Activated CD8-positive, alpha-beta memory T cell treated with anti-CD3 and anti-CD28 coated beads, Interleukin-2, amount 10 ng/mL, durations not matched to agents 7 days and 5 days (primary cell): ENCODE measurements at regions not wholly inside any gene's neighbourhood (a gene's known extent, or its start where the extent isn't known, plus 50 kb on each side); places are given as distances from the start of the nearest gene placed in this dataset.

Experiments
- ATAC-seq: fragments of 150-1000 bp; cut with Tn5 transposase; one replicate; pipeline ENCODE4 v1.10.0; 2021; ENCODE audit warnings: moderate library complexity
- CTCF ChIA-PET: fragments of 350-600 bp; sonication (Branson Sonifier 250); formaldehyde crosslinking; loops from one replicate; lab custom pipeline; 2021; ENCODE audit warnings: antibody characterized with exemption; lab: Charles Lee
- DNase-seq: peaks from one replicate; pipeline ENCODE4 v3.0.0-alpha.2; 2020
- H3K27ac Mint-ChIP-seq: one replicate; pipeline ENCODE4 v1.8.0; 2021; ENCODE audit warnings: mild to moderate bottlenecking, mixed read lengths
- H3K27me3 Mint-ChIP-seq: one replicate; pipeline ENCODE4 v1.8.0; 2021; ENCODE audit warnings: mixed read lengths
- H3K36me3 Mint-ChIP-seq: one replicate; pipeline ENCODE4 v1.8.0; 2021; ENCODE audit warnings: mild to moderate bottlenecking, mixed read lengths
- H3K4me1 Mint-ChIP-seq: one replicate; pipeline ENCODE4 v1.8.0; 2021; ENCODE audit warnings: mixed read lengths
- H3K4me3 Mint-ChIP-seq: one replicate; pipeline ENCODE4 v1.8.0; 2021; ENCODE audit warnings: mild to moderate bottlenecking, moderate library complexity, mixed read lengths
- H3K9me3 Mint-ChIP-seq: one replicate; pipeline ENCODE4 v1.8.0; 2022; ENCODE audit warnings: low read depth, mixed read lengths

DNA sequence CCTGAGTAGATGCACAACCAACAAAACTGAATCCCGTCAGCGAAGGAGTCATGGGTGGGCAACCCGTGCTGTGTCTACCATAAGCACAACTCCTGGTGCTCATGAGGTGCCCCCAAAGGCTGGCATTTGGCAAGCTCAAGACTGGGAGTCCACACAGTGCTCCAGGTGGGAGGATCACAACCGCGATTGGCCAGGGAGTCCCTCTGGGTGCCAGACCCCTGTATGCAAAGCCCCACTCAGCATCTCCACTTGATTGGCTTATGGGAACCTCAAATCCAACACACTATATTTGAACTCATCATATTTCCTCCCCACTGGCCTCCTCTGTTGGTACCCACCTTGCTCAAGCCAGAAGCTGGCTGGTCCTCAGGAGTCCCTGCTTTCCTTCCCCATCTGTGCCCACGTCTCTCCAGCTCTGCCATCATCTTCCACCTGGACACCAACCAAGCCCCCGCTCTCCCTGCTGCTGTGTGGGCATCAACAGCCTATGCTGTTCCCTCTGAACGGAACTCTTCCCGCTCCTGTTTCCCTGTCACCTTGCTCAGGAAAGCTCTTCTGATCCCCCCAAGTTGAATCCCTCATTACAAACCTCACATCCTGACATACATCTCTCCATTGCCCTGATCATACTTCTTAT, 142.3 kb upstream of the PTPN1 start:
- Mint-ChIP-seq H3K27me3 (peaks cover 39% of the 10 kb centered on the region), H3K9me3 (no peaks in the 10 kb centered on the region), H3K27ac (no peak overlapping the region), H3K36me3 (no peaks in the 10 kb centered on the region), H3K4me3 (no peak overlapping the region), H3K4me1 (peaks cover 11% of the 10 kb centered on the region)
- DNase-seq (no peak), ATAC-seq (no peak)
- CTCF ChIA-PET: interaction anchor here (1.2 kb wide), 1 partner anchor 96 kb away, joined by 4 read pairs; no protein-coding TSS in a partner anchor

GRCh38 chr20:50368386-50368785, 141.8 kb upstream of the PTPN1 start:
- ATAC-seq (no peak), DNase-seq (no peak)
- H3K9me3 Mint-ChIP-seq: no peaks in the 10 kb centered on the region
- H3K4me3 Mint-ChIP-seq: no peak overlapping the region
- CTCF ChIA-PET: interaction anchor here (1.2 kb wide), 1 partner anchor 95 kb away, joined by 4 read pairs; no protein-coding TSS in a partner anchor
- no peak overlapping the region for H3K27ac Mint-ChIP-seq
- H3K27me3 Mint-ChIP-seq: peaks cover 41% of the 10 kb centered on the region
- peaks cover 11% of the 10 kb centered on the region for H3K4me1 Mint-ChIP-seq
- no peaks in the 10 kb centered on the region for H3K36me3 Mint-ChIP-seq

DNA sequence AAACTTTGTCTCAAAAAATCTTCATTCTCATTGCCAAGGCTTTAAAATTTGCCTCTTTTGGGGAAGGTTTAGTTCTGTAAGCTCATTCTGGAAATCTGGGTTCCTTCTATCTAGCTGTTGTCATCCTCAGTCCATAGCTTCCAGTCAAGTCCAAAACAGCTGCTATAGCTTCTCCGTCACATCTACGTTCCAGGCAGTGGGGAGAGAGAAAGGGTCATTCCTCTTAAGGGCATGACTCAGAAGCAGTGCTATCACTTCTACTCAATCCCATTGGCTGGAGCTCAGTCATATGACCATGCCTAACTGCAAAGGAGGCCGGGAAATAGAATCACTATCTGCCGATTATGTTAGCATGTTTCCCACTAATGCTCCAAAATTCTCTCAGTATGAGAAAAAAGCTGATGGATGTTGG, 141.4 kb upstream of the PTPN1 start:
- Mint-ChIP-seq H3K27ac (no peak overlapping the region), H3K9me3 (no peaks in the 10 kb centered on the region), H3K36me3 (no peaks in the 10 kb centered on the region), H3K4me1 (peaks cover 11% of the 10 kb centered on the region), H3K4me3 (no peak overlapping the region), H3K27me3 (peaks cover 42% of the 10 kb centered on the region)
- CTCF ChIA-PET: interaction anchor here (1.1 to 1.2 kb wide), 2 partner anchors 12 to 95 kb away, joined by 4 read pairs; no protein-coding TSS in a partner anchor
- DNase-seq (no peak), ATAC-seq (no peak)

GRCh38 chr20:50369225-50370035, 140.8 kb upstream of the PTPN1 start:
- DNase-seq (no peak), ATAC-seq (no peak)
- H3K9me3 Mint-ChIP-seq: no peaks in the 10 kb centered on the region
- H3K27me3 Mint-ChIP-seq: peaks cover 37% of the 10 kb centered on the region
- H3K4me3 Mint-ChIP-seq: no peak overlapping the region
- H3K27ac Mint-ChIP-seq: no peak overlapping the region
- CTCF ChIA-PET: interaction anchor here (1.1 kb wide), 1 partner anchor 12 kb away, joined by 4 read pairs; no protein-coding TSS in a partner anchor
- H3K4me1 Mint-ChIP-seq: peaks cover 11% of the 10 kb centered on the region
- no peaks in the 10 kb centered on the region for H3K36me3 Mint-ChIP-seq

DNA sequence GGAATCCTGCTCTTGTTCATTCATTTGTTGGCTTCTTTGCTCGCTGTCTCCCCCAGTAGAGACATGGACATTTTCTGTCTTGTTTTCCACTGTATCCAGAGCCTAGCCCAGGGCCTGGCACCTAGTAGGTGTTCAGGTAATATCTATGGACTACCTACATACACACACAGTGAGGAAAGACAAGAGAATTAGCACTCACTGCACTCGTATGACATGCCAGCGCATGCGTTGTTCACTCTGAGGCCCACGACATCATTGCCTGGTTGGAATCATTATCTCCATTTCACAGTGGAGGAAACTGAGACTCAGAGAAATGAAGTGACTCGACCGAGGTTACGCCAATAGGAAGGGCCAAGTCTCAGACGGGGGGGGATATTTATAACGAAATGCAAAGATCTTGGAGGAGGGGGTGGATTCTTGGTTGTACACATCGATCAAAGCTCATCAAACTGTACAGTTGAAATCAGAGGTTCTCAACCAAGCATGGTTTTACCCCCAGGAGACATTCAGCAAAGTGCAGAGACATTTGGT, 140.1 kb upstream of the PTPN1 start:
- peaks cover 33% of the 10 kb centered on the region for H3K27me3 Mint-ChIP-seq
- no peak for ATAC-seq
- no peak overlapping the region for H3K27ac Mint-ChIP-seq
- H3K9me3 Mint-ChIP-seq: no peaks in the 10 kb centered on the region
- CTCF ChIA-PET: no interaction called here
- DNase-seq: no peak
- peaks cover 15% of the 10 kb centered on the region for H3K4me1 Mint-ChIP-seq
- H3K36me3 Mint-ChIP-seq: no peaks in the 10 kb centered on the region
- no peak overlapping the region for H3K4me3 Mint-ChIP-seq

DNA sequence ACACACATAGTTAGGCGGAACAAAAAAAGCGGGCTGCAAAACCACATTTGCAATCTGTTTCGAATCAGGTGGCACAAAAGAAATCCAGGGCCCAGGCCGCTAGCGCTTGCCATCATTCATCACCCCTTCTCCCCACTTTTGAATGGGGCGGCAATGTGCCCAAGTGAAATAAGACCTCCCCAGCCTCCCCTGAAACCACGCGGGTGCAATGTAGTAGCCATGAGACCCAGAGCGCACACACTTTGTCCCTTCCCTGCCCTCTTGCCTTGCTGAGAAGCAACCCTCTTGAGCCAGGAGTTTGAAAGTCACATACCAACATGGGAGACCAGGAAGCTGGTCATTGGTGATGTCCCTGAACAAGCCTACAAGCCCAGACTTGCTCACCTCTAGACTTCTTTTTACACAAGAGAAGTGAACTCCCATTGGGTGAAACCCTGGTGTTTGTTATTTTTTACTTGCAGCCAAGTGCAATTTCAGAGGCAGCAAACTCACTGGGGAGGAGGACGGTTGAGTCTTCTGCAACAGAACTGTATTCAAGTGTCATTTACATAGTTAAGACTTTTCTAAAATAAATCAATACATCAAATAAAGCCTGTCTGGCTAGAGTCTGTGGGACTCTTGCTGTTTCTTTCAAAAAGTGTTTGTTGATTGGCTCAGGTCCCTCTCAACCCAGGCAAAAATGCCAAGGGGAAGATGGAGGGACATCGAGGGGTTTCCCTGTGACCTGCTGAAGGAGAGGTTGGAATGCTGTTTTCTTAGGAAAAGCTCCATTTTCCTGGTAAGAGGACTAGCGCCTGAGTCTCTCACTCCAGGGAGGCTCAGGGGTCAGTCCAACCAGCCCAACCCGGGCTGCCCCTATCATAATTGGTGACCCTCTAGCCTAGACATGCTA, 138.1 kb upstream of the PTPN1 start:
- Mint-ChIP-seq H3K4me1 (peaks cover 17% of the 10 kb centered on the region), H3K9me3 (no peaks in the 10 kb centered on the region), H3K27me3 (peaks cover 24% of the 10 kb centered on the region), H3K36me3 (no peaks in the 10 kb centered on the region), H3K4me3 (no peak overlapping the region), H3K27ac (no peak overlapping the region)
- DNase-seq: no peak
- CTCF ChIA-PET: no interaction called here
- no peak for ATAC-seq

- H3K4me3 Mint-ChIP-seq: no peak overlapping the region
- CTCF ChIA-PET: no interaction called here
- no peak overlapping the region for H3K27ac Mint-ChIP-seq
- H3K9me3 Mint-ChIP-seq: no peaks in the 10 kb centered on the region
- no peak for DNase-seq
- no peak for ATAC-seq
- peaks cover 22% of the 10 kb centered on the region for H3K27me3 Mint-ChIP-seq
- no peaks in the 10 kb centered on the region for H3K36me3 Mint-ChIP-seq
- H3K4me1 Mint-ChIP-seq: peaks cover 16% of the 10 kb centered on the region
Observed at GRCh38 chr20:50372770-50373088, 137.5 kb upstream of the PTPN1 start.

DNA sequence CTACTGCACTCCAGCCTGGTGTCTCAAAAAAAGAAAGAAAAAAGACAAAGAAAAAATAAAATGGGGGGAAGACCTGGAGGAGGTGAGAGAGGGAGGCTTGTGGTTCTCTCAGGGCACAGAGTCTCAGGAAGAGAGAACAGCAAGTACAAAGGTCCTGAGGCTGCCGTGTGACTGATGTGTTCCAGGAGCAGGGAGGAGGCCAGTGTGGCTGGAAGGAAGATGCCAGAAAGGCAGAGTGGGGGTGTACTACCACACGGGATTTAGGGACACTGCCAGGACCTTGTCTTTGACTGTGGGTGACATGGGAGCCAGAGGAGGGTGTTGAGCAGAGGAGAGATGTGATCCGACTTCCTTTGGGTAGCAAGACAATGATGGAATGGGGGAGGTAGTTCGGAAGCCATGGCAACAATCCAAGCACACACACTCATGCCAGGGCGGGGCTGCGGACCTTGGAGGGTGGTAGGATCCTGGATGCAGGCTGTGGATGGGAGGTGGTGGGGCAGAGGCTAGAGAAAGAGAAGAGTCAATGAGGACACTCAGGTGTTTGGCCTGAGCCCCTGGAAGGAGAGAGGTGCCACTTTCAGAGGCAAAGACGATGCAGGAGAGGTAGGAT, 136.4 kb upstream of the PTPN1 start:
- H3K27ac Mint-ChIP-seq: peak overlapping the region; percentile 0
- H3K4me1 Mint-ChIP-seq: peaks cover 16% of the 10 kb centered on the region
- CTCF ChIA-PET: no interaction called here
- H3K36me3 Mint-ChIP-seq: no peaks in the 10 kb centered on the region
- no peaks in the 10 kb centered on the region for H3K9me3 Mint-ChIP-seq
- ATAC-seq (no peak), DNase-seq (no peak)
- no peak overlapping the region for H3K4me3 Mint-ChIP-seq
- peaks cover 15% of the 10 kb centered on the region for H3K27me3 Mint-ChIP-seq

DNA sequence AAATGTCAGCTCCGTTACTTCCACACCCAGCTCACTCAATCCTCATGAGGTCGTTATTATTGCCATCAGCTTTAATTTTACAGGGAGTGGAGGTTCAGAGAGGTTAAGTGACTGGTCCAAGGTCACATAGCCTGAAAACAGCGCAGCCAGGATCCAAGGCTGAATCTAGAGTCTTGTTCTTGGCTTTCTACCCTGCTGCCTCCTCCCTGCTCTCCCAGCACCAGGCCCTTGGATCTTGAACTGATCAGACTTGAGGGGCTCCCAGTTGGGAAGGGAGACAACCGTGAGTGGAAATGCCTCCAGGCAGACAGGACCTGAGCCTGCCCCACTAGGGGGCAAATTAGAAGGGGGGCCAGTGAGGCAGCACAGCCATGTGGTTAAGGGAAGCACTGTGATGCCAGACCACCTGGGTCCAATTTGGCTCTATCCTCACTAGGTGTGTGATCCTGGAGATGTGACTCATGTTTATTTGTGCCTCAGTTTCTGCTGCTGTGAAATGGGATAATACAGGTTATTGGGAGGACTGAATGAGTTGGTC, 135.6 kb upstream of the PTPN1 start:
- DNase-seq: no peak
- no peaks in the 10 kb centered on the region for H3K9me3 Mint-ChIP-seq
- H3K4me1 Mint-ChIP-seq: peaks cover 16% of the 10 kb centered on the region
- H3K27me3 Mint-ChIP-seq: peaks cover 14% of the 10 kb centered on the region
- no peak for ATAC-seq
- CTCF ChIA-PET: no interaction called here
- H3K27ac Mint-ChIP-seq: no peak overlapping the region
- no peak overlapping the region for H3K4me3 Mint-ChIP-seq
- H3K36me3 Mint-ChIP-seq: no peaks in the 10 kb centered on the region

- H3K27ac Mint-ChIP-seq: no peak overlapping the region
- CTCF ChIA-PET: no interaction called here
- peaks cover 11% of the 10 kb centered on the region for H3K27me3 Mint-ChIP-seq
- no peaks in the 10 kb centered on the region for H3K9me3 Mint-ChIP-seq
- no peak overlapping the region for H3K4me3 Mint-ChIP-seq
- DNase-seq (no peak), ATAC-seq (no peak)
- no peaks in the 10 kb centered on the region for H3K36me3 Mint-ChIP-seq
- peaks cover 27% of the 10 kb centered on the region for H3K4me1 Mint-ChIP-seq
Observed at GRCh38 chr20:50376179-50376887, 133.8 kb upstream of the PTPN1 start.

GRCh38 chr20:50376888-50377459, 133.2 kb upstream of the PTPN1 start:
- H3K4me3 Mint-ChIP-seq: no peak overlapping the region
- peaks cover 11% of the 10 kb centered on the region for H3K27me3 Mint-ChIP-seq
- peaks cover 34% of the 10 kb centered on the region for H3K4me1 Mint-ChIP-seq
- no peak for ATAC-seq
- DNase-seq: no peak
- no peaks in the 10 kb centered on the region for H3K36me3 Mint-ChIP-seq
- H3K27ac Mint-ChIP-seq: no peak overlapping the region
- H3K9me3 Mint-ChIP-seq: no peaks in the 10 kb centered on the region
- CTCF ChIA-PET: no interaction called here
